NCI-H1092 (cell line): ENCODE measurements at regions not wholly inside any gene's neighbourhood (a gene's known extent, or its start where the extent isn't known, plus 50 kb on each side); places are given as distances from the start of the nearest gene placed in this dataset.

Experiments
- DNase-seq: peaks from one replicate; lab custom pipeline; 2025; lab: John Stamatoyannopoulos, UW

- DNase-seq: no peak
These were observed 81.3 kb upstream of the C21orf91 start for GRCh38 chr21:17900281-17900989.

- DNase-seq: no peak
These were observed 70.0 kb upstream of the C21orf91 start for GRCh38 chr21:17889171-17889570.

GRCh38 chr21:17869115-17869514, 50.0 kb upstream of the C21orf91 start:
- no peak for DNase-seq
